ENCODE measurements at regions not wholly inside any gene's neighbourhood (a gene's known extent, or its start where the extent isn't known, plus 50 kb on each side); places are given as distances from the start of the nearest gene placed in this dataset.
A peak's percentile ranks its signal among the peaks of the same experiment; 100 is the strongest.

- 90 to 94% methylated on average over 2 of the region's 2 CpGs for WGBS, 2 donors
- Histone ChIP-seq H3K36me3 (no peaks in the 10 kb centered on the region), H3K4me3 (no peak overlapping the region), H3K9me3 (no peaks in the 10 kb centered on the region), H3K27ac (no peak overlapping the region), H3K4me1 (no peaks in the 10 kb centered on the region), H3K27me3 (no peaks in the 10 kb centered on the region)
- no peak for DNase-seq
- ATAC-seq (ENCODE audit: low FRiP score in 2 of 2) = no peak
- TF ChIP-seq POLR2AphosphoS5 (IDR thresholded peaks at IDR 0.05) = no peak
- TF ChIP-seq CTCF (IDR thresholded peaks at IDR 0.05) = no peak
- TF ChIP-seq POLR2A (IDR thresholded peaks at IDR 0.05) = no peak
- TF ChIP-seq EP300 (IDR thresholded peaks at IDR 0.05) = no peak
Observed at GRCh38 chr4:28251831-28252230, 1391.2 kb downstream of the STIM2 start.

GRCh38 chr4:28254003-28254402 lies 1393.4 kb downstream of the STIM2 start:
- TF ChIP-seq POLR2AphosphoS5 (IDR thresholded peaks at IDR 0.05) = no peak
- no peak for TF ChIP-seq EP300 (IDR thresholded peaks at IDR 0.05)
- no peak for TF ChIP-seq CTCF (IDR thresholded peaks at IDR 0.05)
- no peak for TF ChIP-seq POLR2A (IDR thresholded peaks at IDR 0.05)
- Histone ChIP-seq H3K9me3 (no peaks in the 10 kb centered on the region), H3K4me3 (no peak overlapping the region), H3K27ac (no peak overlapping the region), H3K4me1 (no peaks in the 10 kb centered on the region), H3K27me3 (no peaks in the 10 kb centered on the region), H3K36me3 (no peaks in the 10 kb centered on the region)
- DNase-seq (no peak), ATAC-seq (ENCODE audit: low FRiP score in 2 of 2) (peak in 1 of 2 donors; percentile 34)
- WGBS, 2 donors = 77 to 100% methylated on average over 1 to 3 of the region's 3 CpGs

- ATAC-seq (ENCODE audit: low FRiP score in 2 of 2) (no peak), DNase-seq (no peak)
- no peaks in the 10 kb centered on the region for H3K27me3 ChIP-seq
- TF ChIP-seq EP300 (IDR thresholded peaks at IDR 0.05) = no peak
- no peak for TF ChIP-seq POLR2AphosphoS5 (IDR thresholded peaks at IDR 0.05)
- no peak for TF ChIP-seq POLR2A (IDR thresholded peaks at IDR 0.05)
- TF ChIP-seq CTCF (IDR thresholded peaks at IDR 0.05) = no peak
- H3K4me1 ChIP-seq = no peaks in the 10 kb centered on the region
- H3K27ac ChIP-seq = no peak overlapping the region
- H3K4me3 ChIP-seq = no peak overlapping the region
- no peaks in the 10 kb centered on the region for H3K36me3 ChIP-seq
- H3K9me3 ChIP-seq = no peaks in the 10 kb centered on the region
- WGBS, 2 donors = 85 to 93% methylated on average over 1 of the region's 1 CpG
Observed at GRCh38 chr4:28256295-28256694, 1395.7 kb downstream of the STIM2 start.

GRCh38 chr4:28259951-28260350 lies 1399.3 kb downstream of the STIM2 start:
- 75 to 88% methylated on average over 1 of the region's 1 CpG for WGBS, 2 donors
- H3K4me1 ChIP-seq = no peaks in the 10 kb centered on the region
- H3K4me3 ChIP-seq = no peak overlapping the region
- no peak for DNase-seq
- TF ChIP-seq POLR2A (IDR thresholded peaks at IDR 0.05) (no peak), EP300 (IDR thresholded peaks at IDR 0.05) (no peak), CTCF (IDR thresholded peaks at IDR 0.05) (no peak), POLR2AphosphoS5 (IDR thresholded peaks at IDR 0.05) (no peak)
- no peaks in the 10 kb centered on the region for H3K9me3 ChIP-seq
- no peak for ATAC-seq (ENCODE audit: low FRiP score in 2 of 2)
- H3K27me3 ChIP-seq = no peaks in the 10 kb centered on the region
- no peaks in the 10 kb centered on the region for H3K36me3 ChIP-seq
- no peak overlapping the region for H3K27ac ChIP-seq

- H3K4me3 ChIP-seq = no peak overlapping the region
- no peak overlapping the region for H3K27ac ChIP-seq
- no peaks in the 10 kb centered on the region for H3K36me3 ChIP-seq
- no peaks in the 10 kb centered on the region for H3K4me1 ChIP-seq
- TF ChIP-seq EP300 (IDR thresholded peaks at IDR 0.05) = no peak
- ATAC-seq (ENCODE audit: low FRiP score in 2 of 2) (no peak), DNase-seq (no peak)
- 36 to 80% methylated on average over 1 of the region's 1 CpG for WGBS, 2 donors
- H3K9me3 ChIP-seq = no peaks in the 10 kb centered on the region
- no peaks in the 10 kb centered on the region for H3K27me3 ChIP-seq
Observed at GRCh38 chr4:28267166-28267565, 1406.5 kb downstream of the STIM2 start.
